ENCODE measurements at regions not wholly inside any gene's neighbourhood (a gene's known extent, or its start where the extent isn't known, plus 50 kb on each side); places are given as distances from the start of the nearest gene placed in this dataset.

DNA sequence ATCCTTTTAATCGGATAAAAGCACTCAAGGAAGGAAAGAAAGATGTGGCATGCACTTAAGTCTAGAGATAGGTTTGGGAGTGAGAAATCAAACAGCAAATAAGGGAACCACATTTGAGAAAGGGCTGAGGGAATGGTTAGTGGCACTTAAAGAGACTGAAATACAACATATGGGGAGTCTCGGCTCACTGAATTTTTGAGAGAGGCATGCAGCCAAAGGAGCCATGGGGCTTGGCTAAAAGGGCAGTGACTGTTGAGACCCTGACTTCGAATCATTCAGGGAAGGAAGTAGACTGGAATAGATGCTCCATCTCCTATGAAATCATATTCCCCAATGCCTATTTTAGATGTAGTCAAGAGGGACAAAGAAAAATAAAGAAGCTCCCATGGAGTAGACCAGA lies 58.3 kb upstream of the HAO2 start:
- peaks cover 3 to 9% of the 10 kb centered on the region in 2 experiments for H3K27me3 ChIP-seq (ENCODE audit: control insufficient read depth in 1 of 2, insufficient read depth in 2 of 2, low read length in 2 of 2)
- no peaks in the 10 kb centered on the region for H3K4me1 ChIP-seq (ENCODE audit: insufficient read depth, low read length)
- Mint-ChIP-seq H3K27me3 (peaks cover 69% of the 10 kb centered on the region), H3K9me3 (no peaks in the 10 kb centered on the region), H3K4me1 (ENCODE audit: low read depth) (no peaks in the 10 kb centered on the region), H3K36me3 (ENCODE audit: low read depth) (no peaks in the 10 kb centered on the region), H3K4me3 (no peak overlapping the region), H3K27ac (no peak overlapping the region)
- intact Hi-C loops (cut with DNase I, micrococcal nuclease) = no loop called here
- H3K27ac ChIP-seq (ENCODE audit: low read depth in 1 of 2, low read length in 2 of 2) = no peak overlapping the region
- DNase-seq (no peak), ATAC-seq (ENCODE audit: poor library complexity) (no peak)
- H3K9me3 ChIP-seq (ENCODE audit: control insufficient read depth in 1 of 2, insufficient read depth in 1 of 2, low read length in 2 of 2) = no peaks in the 10 kb centered on the region
- ChIA-PET CTCF (no interaction called here), POLR2A (no interaction called here)
- no peak for TF ChIP-seq CTCF (IDR thresholded peaks at IDR 0.05)
- H3K36me3 ChIP-seq (ENCODE audit: insufficient read depth, low read length) = no peaks in the 10 kb centered on the region
- no peak overlapping the region for H3K4me3 ChIP-seq (ENCODE audit: low read length)

GRCh38 chr1:119312500-119312899 lies 56.1 kb upstream of the HAO2 start:
- H3K9me3 ChIP-seq (ENCODE audit: control insufficient read depth in 1 of 2, insufficient read depth in 1 of 2, low read length in 2 of 2) = peaks cover 0 to 13% of the 10 kb centered on the region in 2 experiments
- no peaks in the 10 kb centered on the region for H3K9me3 Mint-ChIP-seq
- no peaks in the 10 kb centered on the region for H3K4me1 ChIP-seq (ENCODE audit: insufficient read depth, low read length)
- no peaks in the 10 kb centered on the region for H3K36me3 Mint-ChIP-seq (ENCODE audit: low read depth)
- intact Hi-C loops (cut with DNase I, micrococcal nuclease) = no loop called here
- peaks cover 57% of the 10 kb centered on the region for H3K27me3 Mint-ChIP-seq
- H3K36me3 ChIP-seq (ENCODE audit: insufficient read depth, low read length) = no peaks in the 10 kb centered on the region
- no peak overlapping the region for H3K27ac Mint-ChIP-seq
- ATAC-seq (ENCODE audit: poor library complexity) = no peak
- H3K27ac ChIP-seq (ENCODE audit: low read depth in 1 of 2, low read length in 2 of 2) = no peak overlapping the region
- no peaks in the 10 kb centered on the region for H3K4me1 Mint-ChIP-seq (ENCODE audit: low read depth)
- H3K4me3 Mint-ChIP-seq = no peak overlapping the region
- no peak for DNase-seq
- ChIA-PET CTCF (interaction anchor here (1.2 kb wide), 1 partner anchor 48 kb away, joined by 3 read pairs; no protein-coding TSS in a partner anchor), POLR2A (no interaction called here)
- peaks cover 3 to 9% of the 10 kb centered on the region in 2 experiments for H3K27me3 ChIP-seq (ENCODE audit: control insufficient read depth in 1 of 2, insufficient read depth in 2 of 2, low read length in 2 of 2)
- no peak overlapping the region for H3K4me3 ChIP-seq (ENCODE audit: low read length)
- no peak for TF ChIP-seq CTCF (IDR thresholded peaks at IDR 0.05)

DNA sequence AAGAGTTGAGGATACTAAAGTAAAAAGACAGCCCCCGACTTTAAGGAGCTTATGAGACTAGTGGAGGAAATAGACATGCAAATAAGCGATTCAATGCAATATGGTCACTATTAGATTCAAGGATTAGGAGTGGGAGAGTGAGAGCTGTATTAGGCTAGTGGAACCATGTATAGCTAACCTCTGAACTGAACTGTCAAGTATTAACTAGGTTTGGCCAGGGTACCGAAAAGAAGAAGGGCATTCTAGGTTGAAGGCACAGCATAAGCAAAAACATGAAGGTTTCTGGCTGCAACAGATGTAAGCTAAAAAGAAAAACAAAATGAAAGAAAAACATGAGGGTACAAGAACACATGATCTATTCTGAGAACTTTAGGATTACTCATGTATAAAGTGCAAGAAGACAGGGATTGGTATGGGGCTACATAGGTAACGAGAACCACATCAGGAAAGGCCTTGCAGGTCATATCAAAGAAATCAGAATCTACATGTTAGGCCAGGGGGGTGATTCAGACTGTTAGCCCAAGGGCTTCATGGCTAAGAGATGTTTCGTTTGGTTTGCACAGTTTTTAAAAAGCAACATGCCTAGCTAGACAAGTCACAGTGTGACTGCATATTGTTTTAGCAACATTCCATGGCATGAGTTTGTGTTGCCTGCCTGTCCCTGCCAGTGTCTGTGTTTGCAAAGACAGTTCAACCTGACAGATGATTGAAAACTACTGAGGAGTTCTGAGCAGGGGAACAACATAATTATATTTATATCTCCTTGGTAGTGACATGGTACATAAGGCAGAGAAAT lies 54.4 kb upstream of the HAO2 start:
- no peaks in the 10 kb centered on the region for H3K4me1 Mint-ChIP-seq (ENCODE audit: low read depth)
- Histone ChIP-seq H3K4me1 (ENCODE audit: insufficient read depth, low read length) (no peaks in the 10 kb centered on the region), H3K9me3 (ENCODE audit: control insufficient read depth in 1 of 2, insufficient read depth in 1 of 2, low read length in 2 of 2) (peaks cover 0 to 13% of the 10 kb centered on the region in 2 experiments), H3K36me3 (ENCODE audit: insufficient read depth, low read length) (no peaks in the 10 kb centered on the region), H3K4me3 (ENCODE audit: low read length) (no peak overlapping the region), H3K27ac (ENCODE audit: low read depth in 1 of 2, low read length in 2 of 2) (no peak overlapping the region), H3K27me3 (ENCODE audit: control insufficient read depth in 1 of 2, insufficient read depth in 2 of 2, low read length in 2 of 2) (peaks cover 2 to 9% of the 10 kb centered on the region in 2 experiments)
- no peaks in the 10 kb centered on the region for H3K36me3 Mint-ChIP-seq (ENCODE audit: low read depth)
- TF ChIP-seq CTCF (IDR thresholded peaks at IDR 0.05) = no peak
- no peaks in the 10 kb centered on the region for H3K9me3 Mint-ChIP-seq
- CTCF ChIA-PET = no interaction called here
- H3K27ac Mint-ChIP-seq = no peak overlapping the region
- H3K4me3 Mint-ChIP-seq = no peak overlapping the region
- ATAC-seq (ENCODE audit: poor library complexity) = no peak
- intact Hi-C loops (cut with DNase I, micrococcal nuclease) = no loop called here
- POLR2A ChIA-PET = no interaction called here
- DNase-seq = no peak
- peaks cover 40% of the 10 kb centered on the region for H3K27me3 Mint-ChIP-seq
